Esophagus muscularis mucosa (tissue), 4 donors: ENCODE measurements at regions not wholly inside any gene's neighbourhood (a gene's known extent, or its start where the extent isn't known, plus 50 kb on each side); places are given as distances from the start of the nearest gene placed in this dataset.

Experiments used
- EP300 ChIP-seq: sonication (generic); formaldehyde crosslinking; IDR thresholded peaks from one replicate; pipeline ENCODE4 v1.6.1; 2017; ENCODE audit warnings: antibody characterized with exemption
- POLR2A ChIP-seq: fragments of 450-650 bp; IDR thresholded peaks from one replicate; pipeline ENCODE4 v1.6.1; 2017; ENCODE audit warnings: antibody characterized with exemption, moderate library complexity, mild to moderate bottlenecking, low read depth
- POLR2AphosphoS5 ChIP-seq, 2 donors: sonication (generic); formaldehyde crosslinking; IDR thresholded peaks; one replicate each; pipeline ENCODE4 v1.6.1; 2017; ENCODE audit warnings: antibody characterized with exemption in 2 of 2
- TF ChIP-seq, protein P1 (sequence below), 3 experiments: fragments of 200-600 bp in 2 of 3; fragments of 450-650 bp in 1 of 3; sonication (generic) in 2 of 3; IDR thresholded peaks; one replicate each; pipeline ENCODE4 v1.5.1; 2017 to 2019; ENCODE audit warnings: antibody characterized with exemption in 3 of 3, mild to moderate bottlenecking in 2 of 3, moderate library complexity in 1 of 3

DNA sequence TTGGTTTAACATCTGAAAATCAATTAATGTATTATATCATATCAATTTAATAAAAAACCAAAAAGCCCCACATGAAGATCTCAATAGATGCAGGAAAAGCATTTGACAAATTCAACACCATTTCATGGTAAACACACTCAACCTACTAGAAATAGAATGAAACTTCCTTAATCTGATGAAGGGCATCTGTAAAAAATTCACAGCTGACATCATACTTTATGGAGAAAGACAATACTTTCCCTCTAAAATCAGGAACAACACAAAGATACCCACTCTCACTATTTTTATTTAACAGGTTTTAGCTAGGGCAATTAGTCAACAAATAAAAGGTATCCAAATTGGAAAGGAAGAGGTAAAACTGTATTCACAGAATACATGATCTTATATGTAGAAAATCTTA lies 303.0 kb upstream of the ZEB2 start:
- TF ChIP-seq, protein P1, sequence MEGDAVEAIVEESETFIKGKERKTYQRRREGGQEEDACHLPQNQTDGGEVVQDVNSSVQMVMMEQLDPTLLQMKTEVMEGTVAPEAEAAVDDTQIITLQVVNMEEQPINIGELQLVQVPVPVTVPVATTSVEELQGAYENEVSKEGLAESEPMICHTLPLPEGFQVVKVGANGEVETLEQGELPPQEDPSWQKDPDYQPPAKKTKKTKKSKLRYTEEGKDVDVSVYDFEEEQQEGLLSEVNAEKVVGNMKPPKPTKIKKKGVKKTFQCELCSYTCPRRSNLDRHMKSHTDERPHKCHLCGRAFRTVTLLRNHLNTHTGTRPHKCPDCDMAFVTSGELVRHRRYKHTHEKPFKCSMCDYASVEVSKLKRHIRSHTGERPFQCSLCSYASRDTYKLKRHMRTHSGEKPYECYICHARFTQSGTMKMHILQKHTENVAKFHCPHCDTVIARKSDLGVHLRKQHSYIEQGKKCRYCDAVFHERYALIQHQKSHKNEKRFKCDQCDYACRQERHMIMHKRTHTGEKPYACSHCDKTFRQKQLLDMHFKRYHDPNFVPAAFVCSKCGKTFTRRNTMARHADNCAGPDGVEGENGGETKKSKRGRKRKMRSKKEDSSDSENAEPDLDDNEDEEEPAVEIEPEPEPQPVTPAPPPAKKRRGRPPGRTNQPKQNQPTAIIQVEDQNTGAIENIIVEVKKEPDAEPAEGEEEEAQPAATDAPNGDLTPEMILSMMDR (IDR thresholded peaks at IDR 0.05) = no peak
- no peak for TF ChIP-seq POLR2A
- TF ChIP-seq EP300 = no peak
- TF ChIP-seq POLR2AphosphoS5 (IDR thresholded peaks at IDR 0.05) = no peak
